ENCODE measurements at regions not wholly inside any gene's neighbourhood (a gene's known extent, or its start where the extent isn't known, plus 50 kb on each side); places are given as distances from the start of the nearest gene placed in this dataset.

- TF ChIP-seq CTCF (IDR thresholded peaks at IDR 0.05) (no peak), POLR2A (IDR thresholded peaks at IDR 0.05) (no peak)
These were observed 284.6 kb upstream of the ANKRD50 start for GRCh38 chr4:124997124-124997523.
